ENCODE measurements at regions not wholly inside any gene's neighbourhood (a gene's known extent, or its start where the extent isn't known, plus 50 kb on each side); places are given as distances from the start of the nearest gene placed in this dataset.
"Not testable (repeated sequence)": the region's sequence is repeated elsewhere in the genome, so short reads cannot be mapped to it uniquely, and the experiment has no call there.

- H3K4me1 Mint-ChIP-seq: no peaks in the 10 kb centered on the region
- H3K9me3 Mint-ChIP-seq: peaks cover 6 to 18% of the 10 kb centered on the region in 2 donors
- H3K27ac Mint-ChIP-seq: no peak overlapping the region
- H3K4me3 Mint-ChIP-seq: no peak overlapping the region
- ATAC-seq (no peak), DNase-seq (no peak)
- H3K27me3 Mint-ChIP-seq: no peaks in the 10 kb centered on the region
These were observed 291.3 kb upstream of the ANKRD50 start for GRCh38 chr4:125003840-125004239.

GRCh38 chr4:124997991-124998390 is 285.5 kb upstream of the ANKRD50 start:
- H3K9me3 Mint-ChIP-seq: peaks cover 0 to 8% of the 10 kb centered on the region in 2 donors
- H3K4me3 Mint-ChIP-seq: no peak overlapping the region
- DNase-seq (no peak), ATAC-seq (no peak)
- no peaks in the 10 kb centered on the region for H3K4me1 Mint-ChIP-seq
- H3K27ac Mint-ChIP-seq: no peak overlapping the region
- no peaks in the 10 kb centered on the region for H3K27me3 Mint-ChIP-seq

GRCh38 chr4:124997124-124997523 is 284.6 kb upstream of the ANKRD50 start:
- H3K27me3 Mint-ChIP-seq: no peaks in the 10 kb centered on the region
- no peak for DNase-seq
- H3K9me3 Mint-ChIP-seq: no peaks in the 10 kb centered on the region
- no peak overlapping the region for H3K4me3 Mint-ChIP-seq
- H3K27ac Mint-ChIP-seq: no peak overlapping the region
- no peak for ATAC-seq
- H3K4me1 Mint-ChIP-seq: no peaks in the 10 kb centered on the region

GRCh38 chr4:124993838-124994237 is 281.3 kb upstream of the ANKRD50 start:
- no peaks in the 10 kb centered on the region for H3K27me3 Mint-ChIP-seq
- no peak overlapping the region for H3K27ac Mint-ChIP-seq
- DNase-seq (no peak), ATAC-seq (no peak)
- H3K9me3 Mint-ChIP-seq: no peaks in the 10 kb centered on the region
- H3K4me3 Mint-ChIP-seq: no peak overlapping the region
- H3K4me1 Mint-ChIP-seq: no peaks in the 10 kb centered on the region

- DNase-seq: no peak
- Mint-ChIP-seq H3K4me1 (no peaks in the 10 kb centered on the region), H3K27me3 (no peaks in the 10 kb centered on the region), H3K9me3 (no peaks in the 10 kb centered on the region), H3K27ac (no peak overlapping the region), H3K4me3 (no peak overlapping the region)
- no peak for ATAC-seq
These were observed 277.9 kb upstream of the ANKRD50 start for GRCh38 chr4:124990398-124990797.

- no peaks in the 10 kb centered on the region for H3K9me3 Mint-ChIP-seq
- no peak overlapping the region for H3K4me3 Mint-ChIP-seq
- DNase-seq (no peak), ATAC-seq (no peak)
- no peaks in the 10 kb centered on the region for H3K27me3 Mint-ChIP-seq
- H3K4me1 Mint-ChIP-seq: no peaks in the 10 kb centered on the region
- no peak overlapping the region for H3K27ac Mint-ChIP-seq
These were observed 267.8 kb upstream of the ANKRD50 start for GRCh38 chr4:124980276-124980752.

- not testable (repeated sequence) for H3K27me3 Mint-ChIP-seq, H3K4me3 Mint-ChIP-seq, H3K4me1 Mint-ChIP-seq, H3K27ac Mint-ChIP-seq, ATAC-seq, DNase-seq, H3K9me3 Mint-ChIP-seq
These were observed 266.0 kb upstream of the ANKRD50 start for GRCh38 chr4:124978536-124978935.

- Mint-ChIP-seq H3K4me1 (no peaks in the 10 kb centered on the region), H3K4me3 (no peak overlapping the region), H3K9me3 (peaks cover 0 to 3% of the 10 kb centered on the region in 2 donors), H3K27ac (no peak overlapping the region), H3K27me3 (no peaks in the 10 kb centered on the region)
- no peak for DNase-seq
- no peak for ATAC-seq
These were observed 264.5 kb upstream of the ANKRD50 start for GRCh38 chr4:124977045-124977444.

- Mint-ChIP-seq H3K9me3 (peaks cover 0 to 7% of the 10 kb centered on the region in 2 donors), H3K4me3 (no peak overlapping the region), H3K27me3 (no peaks in the 10 kb centered on the region), H3K4me1 (no peaks in the 10 kb centered on the region), H3K27ac (no peak overlapping the region)
- ATAC-seq: no peak
- no peak for DNase-seq
These were observed 261.6 kb upstream of the ANKRD50 start for GRCh38 chr4:124974152-124974551.

GRCh38 chr4:124973716-124974115 is 261.2 kb upstream of the ANKRD50 start:
- DNase-seq (no peak), ATAC-seq (no peak)
- no peak overlapping the region for H3K27ac Mint-ChIP-seq
- no peaks in the 10 kb centered on the region for H3K27me3 Mint-ChIP-seq
- peaks cover 0 to 7% of the 10 kb centered on the region in 2 donors for H3K9me3 Mint-ChIP-seq
- no peak overlapping the region for H3K4me3 Mint-ChIP-seq
- H3K4me1 Mint-ChIP-seq: no peaks in the 10 kb centered on the region

GRCh38 chr4:124970011-124970410 is 257.5 kb upstream of the ANKRD50 start:
- Mint-ChIP-seq H3K4me3 (no peak overlapping the region), H3K4me1 (no peaks in the 10 kb centered on the region), H3K27ac (no peak overlapping the region), H3K27me3 (no peaks in the 10 kb centered on the region), H3K9me3 (peaks cover 0 to 7% of the 10 kb centered on the region in 2 donors)
- no peak for DNase-seq
- ATAC-seq: no peak

GRCh38 chr4:124965497-124965891 is 253.0 kb upstream of the ANKRD50 start:
- Mint-ChIP-seq H3K4me3 (no peak overlapping the region), H3K4me1 (no peaks in the 10 kb centered on the region), H3K27me3 (no peaks in the 10 kb centered on the region), H3K9me3 (peaks cover 10 to 11% of the 10 kb centered on the region in 2 donors), H3K27ac (no peak overlapping the region)
- DNase-seq: no peak
- ATAC-seq: no peak

GRCh38 chr4:124964852-124965496 is 252.4 kb upstream of the ANKRD50 start:
- no peaks in the 10 kb centered on the region for H3K27me3 Mint-ChIP-seq
- peaks cover 14 to 16% of the 10 kb centered on the region in 2 donors for H3K9me3 Mint-ChIP-seq
- H3K4me1 Mint-ChIP-seq: no peaks in the 10 kb centered on the region
- ATAC-seq: no peak
- no peak for DNase-seq
- H3K4me3 Mint-ChIP-seq: no peak overlapping the region
- no peak overlapping the region for H3K27ac Mint-ChIP-seq

GRCh38 chr4:124964251-124964650 is 251.7 kb upstream of the ANKRD50 start:
- no peak overlapping the region for H3K4me3 Mint-ChIP-seq
- H3K27me3 Mint-ChIP-seq: no peaks in the 10 kb centered on the region
- no peaks in the 10 kb centered on the region for H3K4me1 Mint-ChIP-seq
- H3K9me3 Mint-ChIP-seq: peaks cover 16 to 21% of the 10 kb centered on the region in 2 donors
- no peak for ATAC-seq
- DNase-seq: no peak
- no peak overlapping the region for H3K27ac Mint-ChIP-seq

GRCh38 chr4:124961138-124961750 is 248.7 kb upstream of the ANKRD50 start:
- Mint-ChIP-seq H3K4me1 (no peaks in the 10 kb centered on the region), H3K9me3 (peaks cover 16 to 21% of the 10 kb centered on the region in 2 donors), H3K4me3 (no peak overlapping the region), H3K27me3 (no peaks in the 10 kb centered on the region), H3K27ac (no peak overlapping the region)
- DNase-seq: no peak
- no peak for ATAC-seq

GRCh38 chr4:124958847-124959246 is 246.3 kb upstream of the ANKRD50 start:
- Mint-ChIP-seq H3K9me3 (peaks cover 16 to 21% of the 10 kb centered on the region in 2 donors), H3K27me3 (no peaks in the 10 kb centered on the region), H3K4me3 (no peak overlapping the region), H3K27ac (no peak overlapping the region), H3K4me1 (no peaks in the 10 kb centered on the region)
- DNase-seq (no peak), ATAC-seq (no peak)

- Mint-ChIP-seq H3K9me3 (peaks cover 7 to 10% of the 10 kb centered on the region in 2 donors), H3K4me1 (no peaks in the 10 kb centered on the region), H3K27ac (no peak overlapping the region), H3K4me3 (no peak overlapping the region), H3K27me3 (no peaks in the 10 kb centered on the region)
- no peak for DNase-seq
- ATAC-seq: no peak
These were observed 242.9 kb upstream of the ANKRD50 start for GRCh38 chr4:124955476-124955875.

Data from stimulated activated naive CD8-positive, alpha-beta T cell treated with anti-CD3 and anti-CD28 coated beads, Interleukin-15, amount 100 ng/mL, for 72 hours (primary cell).